GM21528 (cell line): ENCODE measurements at regions not wholly inside any gene's neighbourhood (a gene's known extent, or its start where the extent isn't known, plus 50 kb on each side); places are given as distances from the start of the nearest gene placed in this dataset.
"Not testable (repeated sequence)": the region's sequence is repeated elsewhere in the genome, so short reads cannot be mapped to it uniquely, and the experiment has no call there.

Experiments used
- ATAC-seq: cut with Tn5 transposase; IDR thresholded peaks from one replicate; pipeline ENCODE4 v1.9.1; 2021; ENCODE audit warnings: mild to moderate bottlenecking, moderate library complexity; ENCODE audit not compliant: unreplicated experiment, low FRiP score

DNA sequence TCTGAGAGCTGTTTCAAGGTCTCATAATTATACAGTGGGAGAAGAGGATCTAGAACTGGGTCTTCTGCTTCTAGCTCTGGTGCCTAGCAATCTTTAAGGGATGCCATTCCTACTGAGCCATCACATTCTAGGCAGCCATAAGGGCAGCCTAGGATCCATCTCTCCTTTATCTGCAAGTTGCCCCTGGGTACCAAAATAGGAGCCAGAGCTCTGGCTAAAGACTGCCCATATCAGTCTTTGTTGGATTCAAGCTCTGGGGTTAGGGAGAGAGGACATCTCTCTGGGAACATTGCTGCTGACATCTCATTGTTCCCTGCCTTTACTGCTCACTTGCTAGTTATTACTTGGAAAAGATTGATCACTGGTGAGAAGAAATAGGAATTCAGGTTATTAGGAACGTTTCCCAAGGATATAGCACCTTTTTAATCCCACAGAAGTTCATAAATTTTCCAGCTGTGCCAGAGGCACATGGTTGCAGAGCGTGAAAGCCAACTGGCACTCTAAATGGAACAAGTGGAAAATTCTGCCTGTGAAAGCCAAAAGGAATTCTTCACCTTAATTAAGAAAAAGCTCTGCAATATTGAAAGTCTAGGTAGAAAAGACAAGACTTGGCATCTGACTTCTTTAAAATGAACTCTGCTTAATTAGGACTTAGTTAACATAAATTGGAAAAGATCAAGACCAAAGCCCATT, 102.2 kb downstream of the CDC42EP3 start:
- no peak for ATAC-seq

DNA sequence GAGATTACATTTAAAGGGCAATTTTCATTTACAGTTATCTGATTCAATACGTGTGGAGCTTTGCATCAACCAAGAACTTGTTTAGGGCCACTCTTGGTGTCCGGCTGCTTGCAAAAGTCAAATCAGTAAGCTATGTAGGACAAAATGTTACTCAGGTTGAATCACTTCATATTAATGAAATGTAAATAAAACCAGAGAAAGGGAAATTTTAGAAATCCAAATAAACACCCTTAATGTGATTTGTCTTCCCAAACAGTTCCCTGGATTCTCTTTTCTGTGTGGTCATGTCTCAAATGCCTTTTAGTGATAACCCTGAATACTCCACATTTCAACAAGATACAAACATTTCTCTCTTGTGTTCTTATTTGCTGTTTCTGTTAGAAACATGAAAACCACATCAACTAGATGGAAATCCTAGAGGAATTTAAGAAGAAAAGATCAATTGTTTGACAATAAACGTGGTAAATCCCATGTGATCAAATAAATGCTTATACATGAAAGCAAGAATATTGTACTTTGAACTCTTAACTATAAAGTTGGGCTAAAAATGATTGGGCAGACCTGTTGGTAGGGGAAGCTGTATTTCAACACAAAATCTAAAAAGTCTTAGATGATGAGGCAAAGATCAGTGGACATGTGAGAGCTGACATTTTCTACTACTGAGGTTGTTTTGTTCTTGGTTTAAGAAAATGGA, 101.3 kb downstream of the CDC42EP3 start:
- no peak for ATAC-seq

DNA sequence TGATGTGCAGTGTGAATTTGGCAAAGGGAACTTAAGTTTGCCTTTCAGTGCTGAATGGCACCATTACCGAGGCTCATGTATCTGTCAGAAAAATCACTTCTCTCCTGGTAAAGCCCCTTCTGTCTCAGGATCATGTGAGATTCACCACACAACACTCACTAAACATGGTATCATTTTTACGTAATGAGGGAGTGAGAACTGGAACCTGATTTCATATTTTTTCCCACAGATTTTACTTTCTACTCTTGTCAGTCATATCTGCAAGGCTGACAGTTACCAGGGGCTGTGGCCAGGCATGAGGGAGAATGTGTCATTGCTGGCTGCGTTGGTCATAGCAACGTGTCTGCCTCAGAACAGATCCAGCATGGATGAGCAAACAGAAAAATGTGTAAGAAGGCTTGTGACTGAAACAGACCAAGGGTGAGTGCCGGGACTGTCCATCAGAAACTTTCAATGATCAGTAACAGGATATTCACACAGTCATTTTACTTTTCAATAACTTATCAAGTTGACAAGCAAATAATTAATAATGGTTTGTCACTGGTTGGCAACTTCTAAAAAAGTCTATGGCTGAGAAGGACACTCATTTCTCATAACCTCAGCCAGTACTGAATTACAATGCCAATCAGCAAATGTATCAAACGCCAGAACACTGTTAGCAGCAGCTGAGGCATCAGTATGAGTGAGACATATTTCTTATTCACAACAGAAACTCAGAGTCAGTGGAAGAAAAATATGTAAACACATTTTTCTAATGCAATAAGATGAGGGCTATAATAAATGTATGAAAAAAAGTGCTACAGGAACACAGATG, 100.5 kb downstream of the CDC42EP3 start:
- ATAC-seq, result peak; percentile 83

- no peak for ATAC-seq
Measured at GRCh38 chr2:37571587-37572136, 99.8 kb downstream of the CDC42EP3 start.

DNA sequence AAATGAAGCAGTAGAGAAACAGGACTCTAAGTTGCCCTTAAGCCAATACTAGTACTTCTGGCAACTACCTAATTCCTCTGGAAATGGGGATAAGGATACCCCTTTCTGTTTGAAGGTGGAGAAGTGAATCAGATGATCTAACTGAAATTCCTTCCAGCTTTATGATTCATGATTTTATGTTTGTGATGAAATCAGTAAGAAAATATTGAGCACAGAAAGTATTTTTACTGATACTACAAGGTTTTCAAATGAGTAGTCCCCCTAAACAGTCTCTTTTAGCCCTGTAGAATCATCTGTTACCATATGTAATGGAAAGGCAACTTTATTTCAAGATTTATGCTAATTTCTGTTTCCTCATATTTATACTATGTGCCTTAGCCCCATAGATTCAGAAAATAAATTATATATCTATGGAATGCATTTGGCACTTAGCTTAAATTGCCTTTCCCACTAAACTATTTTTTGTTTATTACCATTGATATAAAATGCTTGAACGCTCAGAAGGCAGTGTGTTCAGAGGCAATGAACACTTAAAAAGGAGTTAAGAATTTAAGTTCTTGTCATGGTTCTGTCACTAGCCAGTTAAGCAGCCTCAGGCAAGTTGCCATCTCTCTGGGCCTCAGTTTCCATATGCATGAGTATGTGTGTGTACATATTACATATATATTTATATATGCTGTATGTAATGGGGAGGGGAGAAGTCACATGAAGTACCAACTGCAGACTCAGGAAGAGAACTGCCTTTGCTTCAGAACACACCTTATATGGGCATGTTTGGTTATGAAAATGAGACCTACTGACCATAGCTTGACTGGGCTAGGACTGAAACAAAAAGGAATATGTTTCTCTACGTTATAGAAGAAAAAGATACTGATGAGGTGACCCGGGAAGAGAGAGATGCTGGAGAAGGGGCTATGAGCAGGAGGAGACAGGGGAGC, 97.7 kb downstream of the CDC42EP3 start:
- no peak for ATAC-seq

DNA sequence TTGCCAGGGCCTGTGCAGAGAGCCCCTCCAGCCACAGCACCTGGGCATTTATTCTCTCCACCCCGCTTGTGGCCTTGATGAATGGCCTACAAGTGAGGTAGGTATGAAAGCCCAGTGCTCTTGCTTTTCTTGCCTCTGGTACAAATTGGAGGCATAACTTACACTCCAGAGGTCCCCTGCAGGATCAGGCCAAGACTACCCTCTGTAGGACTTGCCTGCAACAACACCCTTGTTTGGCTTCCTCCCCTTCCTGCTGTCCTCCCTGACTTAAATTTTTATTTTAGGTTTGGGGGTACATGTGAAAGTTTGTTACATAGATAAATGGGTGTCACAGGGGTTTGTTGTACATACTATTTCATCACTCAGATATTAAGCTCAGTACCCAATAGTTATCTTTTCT, 95.7 kb downstream of the CDC42EP3 start:
- no peak for ATAC-seq

GRCh38 chr2:37576194-37576593, 95.2 kb downstream of the CDC42EP3 start:
- not testable (repeated sequence) for ATAC-seq

- ATAC-seq, result no peak
Measured at GRCh38 chr2:37576831-37577230, 94.6 kb downstream of the CDC42EP3 start.

- ATAC-seq, result no peak
Measured at GRCh38 chr2:37579192-37579713, 92.2 kb downstream of the CDC42EP3 start.

DNA sequence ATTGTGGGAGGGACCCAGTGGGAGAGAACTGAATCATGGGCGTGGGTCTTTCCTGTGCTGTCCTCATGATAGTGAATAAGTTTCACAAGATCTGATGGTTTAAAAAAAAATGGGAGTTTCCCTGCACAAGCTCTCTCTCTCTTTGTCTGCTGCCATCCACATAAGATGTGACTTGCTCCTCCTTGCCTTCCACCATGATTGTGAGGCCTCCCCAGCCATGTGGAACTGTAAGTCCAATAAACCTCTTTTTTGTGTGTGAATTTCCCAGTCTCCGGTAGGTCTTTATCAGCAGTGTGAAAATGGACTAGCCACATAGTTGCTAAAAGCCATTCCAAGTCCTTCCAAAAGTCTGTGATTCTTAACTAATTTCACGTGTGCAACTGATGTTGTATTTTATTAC, 91.5 kb downstream of the CDC42EP3 start:
- not testable (repeated sequence) for ATAC-seq

DNA sequence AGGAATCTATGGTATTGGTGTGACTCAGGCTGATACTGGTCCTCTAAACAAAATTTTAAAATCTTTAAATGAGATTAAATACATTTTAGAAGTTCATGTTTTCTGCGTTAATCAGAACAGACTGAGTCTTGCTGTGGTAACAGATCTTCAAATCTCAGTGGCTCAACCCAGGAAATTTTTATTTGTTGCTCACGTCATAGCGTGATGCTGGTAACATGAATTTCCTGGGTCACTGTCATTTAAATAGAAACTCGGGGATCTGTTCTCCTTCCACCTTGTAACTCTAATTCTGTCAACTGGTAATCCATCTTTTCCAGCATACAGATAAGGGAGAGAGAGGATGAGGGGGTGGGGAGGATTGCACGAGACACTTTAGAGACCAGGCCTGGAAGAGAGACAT, 90.0 kb downstream of the CDC42EP3 start:
- ATAC-seq, result no peak

DNA sequence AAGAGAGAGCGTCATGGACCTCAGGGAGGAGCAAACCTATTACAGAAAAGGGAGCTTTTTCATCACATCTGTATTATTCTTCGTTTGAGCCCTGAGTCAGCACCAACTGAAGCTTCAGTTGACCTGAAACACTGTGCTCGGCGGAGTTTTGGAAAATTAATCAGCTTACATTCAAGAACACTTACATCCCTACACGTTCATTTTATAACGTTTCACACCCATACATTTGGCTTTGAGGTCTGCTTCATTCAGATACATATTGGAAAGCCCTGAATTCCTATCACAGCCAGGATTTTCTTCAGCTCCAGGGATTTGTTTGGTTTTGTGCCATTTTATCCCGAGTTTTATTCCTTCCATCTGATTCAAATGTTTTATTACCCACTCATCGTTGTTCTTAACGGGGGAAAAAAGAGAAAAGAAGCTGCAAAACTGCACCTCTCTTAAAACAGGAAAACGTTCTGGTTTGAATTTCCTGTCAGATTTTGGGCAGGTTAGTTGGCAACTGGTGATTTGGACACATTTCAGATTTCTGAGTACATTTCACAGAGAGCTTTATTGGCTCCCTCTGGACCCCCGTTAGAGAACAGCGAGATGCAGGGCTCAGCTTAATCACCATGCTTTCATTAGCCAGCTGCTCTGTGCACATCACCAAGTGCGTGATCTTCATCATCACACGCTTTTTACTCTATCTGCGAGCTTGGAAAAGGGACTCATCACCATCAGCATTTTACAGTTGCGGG, 88.8 kb downstream of the CDC42EP3 start:
- no peak for ATAC-seq

DNA sequence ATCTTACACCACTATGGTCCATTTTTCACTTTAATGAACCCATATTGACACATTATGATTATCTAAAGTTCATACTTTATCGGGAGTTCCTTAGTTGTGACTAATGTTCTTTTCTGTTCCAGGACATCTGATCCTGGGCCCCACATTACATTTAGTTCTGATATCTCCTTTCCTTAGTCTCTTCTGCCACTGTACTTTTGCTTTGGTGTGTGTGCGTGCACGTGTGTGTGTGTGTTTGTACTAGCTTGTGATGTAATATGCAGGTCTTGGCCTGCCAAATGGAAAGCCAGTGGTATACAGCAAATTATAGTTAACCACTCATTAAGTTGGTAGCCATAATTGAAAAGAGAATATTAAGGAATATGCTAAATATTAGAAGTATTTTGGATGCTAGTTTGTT, 88.0 kb downstream of the CDC42EP3 start:
- ATAC-seq, result no peak

- no peak for ATAC-seq
Measured at GRCh38 chr2:37583867-37584266, 87.6 kb downstream of the CDC42EP3 start.

GRCh38 chr2:37585295-37585908, 86.0 kb downstream of the CDC42EP3 start:
- ATAC-seq, result peak; percentile 36

DNA sequence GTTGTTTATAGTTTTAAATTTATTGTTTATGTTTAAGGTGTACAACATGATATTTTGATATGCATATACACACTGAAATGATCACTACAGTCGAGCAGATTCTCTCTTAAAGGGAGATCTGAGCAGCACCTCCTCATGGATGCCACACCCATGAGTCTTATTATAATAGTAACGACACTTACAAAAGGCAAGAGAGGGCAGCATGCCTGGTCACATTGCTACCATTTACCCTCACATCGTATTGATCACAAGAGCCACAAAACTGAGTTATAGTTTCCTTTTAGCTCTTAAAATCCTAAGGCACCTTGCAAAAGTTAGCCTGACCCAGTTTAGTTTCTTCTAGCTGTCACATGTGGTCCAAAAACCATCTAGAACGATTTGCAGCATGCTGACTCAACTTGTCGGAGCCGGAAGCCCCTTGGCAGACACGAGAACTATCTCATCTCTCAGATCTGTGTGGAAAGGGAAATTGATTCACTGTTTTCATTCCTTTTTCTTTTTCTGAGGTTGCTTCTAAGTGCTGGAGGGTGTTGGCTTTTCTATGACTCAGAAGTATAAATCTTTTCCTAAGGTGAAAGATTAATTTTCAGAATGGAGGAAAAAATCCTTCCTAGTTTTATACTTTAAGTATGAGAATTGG, 85.3 kb downstream of the CDC42EP3 start:
- ATAC-seq, result peak; percentile 44

GRCh38 chr2:37586663-37587317, 84.7 kb downstream of the CDC42EP3 start:
- no peak for ATAC-seq

DNA sequence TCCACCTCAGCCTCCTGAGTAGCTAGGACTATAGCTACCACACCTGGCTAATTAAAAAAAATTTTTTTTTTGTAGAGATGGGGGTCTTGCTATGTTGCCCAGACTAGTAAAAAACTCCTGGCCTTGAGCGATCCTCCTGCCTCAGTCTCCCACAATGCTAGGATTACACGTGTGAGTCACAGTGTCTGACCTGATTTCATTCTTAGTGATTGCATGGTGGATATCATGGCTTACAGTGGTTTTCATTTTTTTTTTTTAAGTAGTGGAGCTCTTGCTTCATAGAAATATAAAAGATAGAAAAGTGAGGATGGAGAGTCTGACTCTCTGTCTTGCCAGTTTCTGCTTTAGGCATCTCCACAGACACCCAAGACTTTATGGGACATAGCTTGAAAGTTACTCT, 83.6 kb downstream of the CDC42EP3 start:
- no peak for ATAC-seq
